ENCODE measurements at regions not wholly inside any gene's neighbourhood (a gene's known extent, or its start where the extent isn't known, plus 50 kb on each side); places are given as distances from the start of the nearest gene placed in this dataset.

DNA sequence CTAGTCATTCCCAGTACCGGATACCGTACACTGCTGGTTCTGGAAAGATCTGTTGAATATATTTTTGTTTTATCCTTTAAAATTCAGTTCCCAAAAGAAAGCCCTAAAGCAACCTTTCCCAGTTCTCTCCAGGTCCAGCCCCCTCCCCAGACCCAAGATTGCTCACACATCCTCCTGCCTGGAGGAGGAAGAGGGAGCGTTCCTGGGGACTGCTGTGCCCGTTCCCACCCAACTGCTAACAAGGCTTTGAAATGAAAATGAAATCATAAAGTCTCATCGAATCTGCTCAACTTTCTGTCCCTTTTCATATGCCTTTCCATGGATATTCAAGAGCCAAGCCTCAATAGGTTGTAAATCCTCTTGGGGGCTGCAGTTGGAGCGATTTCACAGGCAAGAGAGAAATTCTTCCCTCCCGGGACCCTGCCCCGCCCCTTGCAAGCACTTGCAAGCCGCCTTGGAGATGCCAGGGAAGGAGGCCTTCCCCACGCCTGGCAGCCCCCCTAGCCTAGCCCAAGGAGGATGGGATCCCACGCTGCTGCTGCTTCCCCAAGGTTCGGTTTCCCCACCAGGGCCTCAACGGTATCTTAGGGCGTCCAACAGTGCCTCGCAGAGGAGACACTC is 113.2 kb upstream of the CACHD1 start:
- no peak for TF ChIP-seq POLR2A (IDR thresholded peaks at IDR 0.05)
- no peak for TF ChIP-seq CTCF (IDR thresholded peaks at IDR 0.05)
- no peak for TF ChIP-seq EP300 (IDR thresholded peaks at IDR 0.05)
- no peak for TF ChIP-seq POLR2AphosphoS5 (IDR thresholded peaks at IDR 0.05)

All from upper lobe of left lung (tissue), 4 donors.